SK-N-MC (cell line): ENCODE measurements at regions not wholly inside any gene's neighbourhood (a gene's known extent, or its start where the extent isn't known, plus 50 kb on each side); places are given as distances from the start of the nearest gene placed in this dataset.

Source experiments
- DNase-seq: peaks from one replicate; pipeline ENCODE4 v3.0.0-alpha.2; 2011; ENCODE audit warnings: low read depth, low spot score
- H3K27ac ChIP-seq: fragments of 200-600 bp; sonication (generic); 2 replicates; pipeline ENCODE4 v1.5.1; 2016; ENCODE audit warnings: mixed run types
- H3K36me3 ChIP-seq: fragments of 200-600 bp; sonication (generic); 2 replicates; pipeline ENCODE4 v1.6.1; 2017; ENCODE audit warnings: antibody characterized with exemption, low read length, mixed read lengths; ENCODE audit not compliant: insufficient read depth
- H3K4me3 ChIP-seq: fragments of 200-600 bp; sonication (generic); 2 replicates; pipeline ENCODE4 v1.5.1; 2016
- H3K9ac ChIP-seq: fragments of 200-600 bp; sonication (generic); 2 replicates; pipeline ENCODE4 v1.8.0; 2017; ENCODE audit warnings: mixed run types, mixed read lengths; ENCODE audit not compliant: insufficient read length
- H3K9me3 ChIP-seq: fragments of 200-600 bp; sonication (generic); 2 replicates; pipeline ENCODE4 v1.6.1; 2017; ENCODE audit warnings: low read depth, mild to moderate bottlenecking, antibody characterized with exemption, low read length, moderate library complexity, mixed read lengths
- EZH2 ChIP-seq: fragments of 200-600 bp; sonication (generic); IDR thresholded peaks from one replicate; pipeline ENCODE4 v1.6.1; 2017; ENCODE audit warnings: antibody characterized with exemption
- FOXP2 ChIP-seq: optimal IDR thresholded peaks from 2 replicates; pipeline ENCODE3; 2011; ENCODE audit warnings: mild to moderate bottlenecking, moderate library complexity; ENCODE audit not compliant: insufficient read depth; ENCODE audit errors: extremely low read length, control extremely low read depth
- POLR2AphosphoS5 ChIP-seq: IDR thresholded peaks from 2 replicates; pipeline ENCODE4 v1.6.1; 2012; ENCODE audit warnings: mild to moderate bottlenecking, low read depth, low read length, borderline replicate concordance

DNA sequence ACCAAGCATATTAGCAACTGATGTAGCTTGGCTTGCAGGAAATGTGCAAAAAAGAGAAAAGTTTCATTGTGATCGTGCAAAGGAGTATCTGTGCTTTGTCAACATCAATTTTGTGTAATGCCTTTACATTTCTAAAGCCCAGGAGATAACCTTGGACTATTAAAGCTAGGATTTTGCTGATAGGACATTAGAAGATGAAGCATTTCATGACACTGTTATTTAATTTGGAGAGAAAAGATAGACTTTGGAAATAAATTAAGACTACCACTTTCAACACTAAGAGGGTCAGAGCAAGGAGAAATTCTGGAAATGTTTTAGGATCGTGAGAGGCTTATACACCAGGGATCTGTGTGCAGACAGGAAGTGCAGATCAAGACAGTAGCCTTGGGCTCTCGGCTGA is 120.6 kb upstream of the MID1 start:
- Histone ChIP-seq H3K9ac (no peak overlapping the region), H3K27ac (no peak overlapping the region), H3K36me3 (no peaks in the 10 kb centered on the region), H3K4me3 (0 out of 2 replicates have a peak overlapping the region, but pooled peaks have one; percentile 15), H3K9me3 (no peaks in the 10 kb centered on the region)
- no peak for DNase-seq
- TF ChIP-seq FOXP2 = no peak
- no peak for TF ChIP-seq POLR2AphosphoS5
- TF ChIP-seq EZH2 = no peak

- no peaks in the 10 kb centered on the region for H3K9me3 ChIP-seq
- H3K4me3 ChIP-seq = 0 out of 2 replicates have a peak overlapping the region, but pooled peaks have one; percentile 15
- no peaks in the 10 kb centered on the region for H3K36me3 ChIP-seq
- no peak overlapping the region for H3K9ac ChIP-seq
- no peak for DNase-seq
- TF ChIP-seq EZH2 (no peak), POLR2AphosphoS5 (no peak), FOXP2 (no peak)
- H3K27ac ChIP-seq = no peak overlapping the region
Measured at GRCh38 chrX:10741550-10741949, 121.2 kb upstream of the MID1 start.

DNA sequence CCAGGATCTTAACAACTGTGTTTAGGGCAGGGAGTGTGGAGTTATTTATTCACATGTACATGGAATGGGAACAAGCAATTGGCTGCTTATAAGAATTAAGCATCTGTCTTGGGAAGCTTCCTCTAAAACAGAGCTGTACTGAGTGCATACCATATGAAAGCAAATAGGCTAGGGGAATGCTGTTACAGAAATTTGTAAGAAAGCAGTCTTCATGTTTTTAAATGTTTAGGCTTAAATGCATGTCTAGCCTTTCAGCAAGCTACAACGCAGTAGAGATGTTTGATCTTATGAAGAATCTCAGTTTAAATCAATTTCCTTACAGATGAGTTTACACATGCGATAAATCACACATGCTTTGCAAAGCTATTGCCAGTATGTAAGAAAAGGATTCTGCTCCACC is 123.1 kb upstream of the MID1 start:
- DNase-seq = no peak
- no peak for TF ChIP-seq FOXP2
- no peak for TF ChIP-seq EZH2
- TF ChIP-seq POLR2AphosphoS5 = no peak
- Histone ChIP-seq H3K36me3 (no peaks in the 10 kb centered on the region), H3K27ac (no peak overlapping the region), H3K9ac (no peak overlapping the region), H3K9me3 (no peaks in the 10 kb centered on the region), H3K4me3 (no peak overlapping the region)

GRCh38 chrX:10744007-10744406 is 123.6 kb upstream of the MID1 start:
- no peak overlapping the region for H3K9ac ChIP-seq
- no peak for DNase-seq
- no peak overlapping the region for H3K27ac ChIP-seq
- no peak for TF ChIP-seq EZH2
- no peak for TF ChIP-seq POLR2AphosphoS5
- TF ChIP-seq FOXP2 = no peak
- H3K9me3 ChIP-seq = no peaks in the 10 kb centered on the region
- H3K4me3 ChIP-seq = no peak overlapping the region
- no peaks in the 10 kb centered on the region for H3K36me3 ChIP-seq

DNA sequence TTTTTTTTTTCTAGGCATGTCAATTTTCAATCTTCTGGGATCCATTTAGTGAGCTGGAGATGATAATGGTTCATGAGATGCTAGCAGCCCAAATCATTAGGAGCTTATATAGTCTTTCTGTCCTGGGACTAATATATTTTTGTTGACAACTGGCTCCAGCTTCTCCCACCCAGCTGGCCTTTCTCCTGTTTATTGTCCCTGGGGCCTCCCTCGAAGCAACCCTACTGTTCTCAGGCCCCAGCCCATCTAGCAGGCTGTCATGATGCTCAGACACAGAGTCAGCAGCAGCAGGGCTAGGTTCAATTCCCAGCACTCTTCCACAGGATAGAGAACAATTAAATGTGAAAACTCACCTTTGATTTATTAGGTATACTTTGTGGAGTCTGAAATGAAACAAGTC is 127.6 kb upstream of the MID1 start:
- DNase-seq = no peak
- H3K9ac ChIP-seq = no peak overlapping the region
- H3K36me3 ChIP-seq = no peaks in the 10 kb centered on the region
- H3K27ac ChIP-seq = no peak overlapping the region
- TF ChIP-seq POLR2AphosphoS5 (no peak), FOXP2 (no peak), EZH2 (no peak)
- no peaks in the 10 kb centered on the region for H3K9me3 ChIP-seq
- H3K4me3 ChIP-seq = no peak overlapping the region

GRCh38 chrX:10749113-10749512 is 128.7 kb upstream of the MID1 start:
- no peak for TF ChIP-seq EZH2
- TF ChIP-seq FOXP2 = no peak
- TF ChIP-seq POLR2AphosphoS5 = no peak
- DNase-seq = no peak

DNA sequence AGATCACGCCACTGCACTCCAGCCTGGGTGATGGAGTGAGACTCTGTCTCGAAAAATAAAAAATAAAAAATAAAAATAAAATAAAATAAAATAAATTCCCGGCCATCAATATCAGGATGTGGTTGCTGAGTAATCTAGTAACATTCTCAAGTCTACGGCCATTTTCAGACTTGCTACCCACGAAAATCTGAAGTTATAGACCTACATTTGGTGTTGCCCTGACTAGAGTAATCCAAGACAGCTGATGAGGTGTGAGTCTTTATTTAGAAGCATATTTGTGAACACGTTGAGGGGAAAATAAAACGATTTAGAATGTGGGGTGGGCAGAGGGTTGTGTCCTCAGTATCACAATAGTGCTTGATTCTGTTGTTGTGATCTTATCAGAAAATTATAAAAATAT is 130.2 kb upstream of the MID1 start:
- Histone ChIP-seq H3K36me3 (no peaks in the 10 kb centered on the region), H3K27ac (no peak overlapping the region), H3K4me3 (no peak overlapping the region), H3K9ac (no peak overlapping the region), H3K9me3 (no peaks in the 10 kb centered on the region)
- TF ChIP-seq FOXP2 (no peak), EZH2 (no peak), POLR2AphosphoS5 (no peak)
- no peak for DNase-seq

More at GRCh38 chrX:10749113-10749512, 128.7 kb upstream of the MID1 start:
- H3K4me3 ChIP-seq = no peak overlapping the region
- H3K9me3 ChIP-seq = no peaks in the 10 kb centered on the region
- no peaks in the 10 kb centered on the region for H3K36me3 ChIP-seq
- no peak overlapping the region for H3K27ac ChIP-seq
- H3K9ac ChIP-seq = no peak overlapping the region

GRCh38 chrX:10753116-10753515 is 132.7 kb upstream of the MID1 start:
- no peaks in the 10 kb centered on the region for H3K36me3 ChIP-seq
- TF ChIP-seq FOXP2 (no peak), EZH2 (no peak), POLR2AphosphoS5 (no peak)
- no peak overlapping the region for H3K27ac ChIP-seq
- DNase-seq = no peak
- H3K9me3 ChIP-seq = no peaks in the 10 kb centered on the region
- H3K4me3 ChIP-seq = no peak overlapping the region
- H3K9ac ChIP-seq = no peak overlapping the region

DNA sequence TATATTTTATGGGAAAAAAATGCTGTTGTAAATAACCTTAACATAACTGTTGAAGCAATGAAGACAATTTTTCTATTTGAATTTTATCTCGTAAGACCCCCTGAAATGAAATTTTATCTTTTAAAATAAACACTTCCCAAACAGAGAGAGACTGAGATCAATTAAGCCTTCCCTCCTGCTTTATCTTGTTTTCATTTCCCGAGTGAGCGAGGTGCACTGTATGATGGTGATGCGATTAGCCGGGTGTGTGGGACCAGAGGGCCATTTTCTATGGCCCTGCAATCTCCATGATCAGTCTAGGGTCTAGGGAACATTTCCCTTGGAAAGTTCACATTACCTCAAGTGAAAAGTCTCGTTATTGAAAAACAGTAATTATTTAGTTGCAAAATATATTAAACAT is 134.1 kb upstream of the MID1 start:
- H3K4me3 ChIP-seq = no peak overlapping the region
- TF ChIP-seq FOXP2 (no peak), POLR2AphosphoS5 (no peak), EZH2 (no peak)
- H3K36me3 ChIP-seq = no peaks in the 10 kb centered on the region
- H3K9me3 ChIP-seq = no peaks in the 10 kb centered on the region
- no peak for DNase-seq
- H3K27ac ChIP-seq = no peak overlapping the region
- no peak overlapping the region for H3K9ac ChIP-seq
